ENCODE measurements at regions not wholly inside any gene's neighbourhood (a gene's known extent, or its start where the extent isn't known, plus 50 kb on each side); places are given as distances from the start of the nearest gene placed in this dataset.
"Not testable (repeated sequence)": the region's sequence is repeated elsewhere in the genome, so short reads cannot be mapped to it uniquely, and the experiment has no call there.

- DNase-seq (ENCODE audit: low read depth in 2 of 2) = no peak
Measured at GRCh38 chr4:54403700-54404453, 174.8 kb downstream of the PDGFRA start.

- DNase-seq (ENCODE audit: low read depth in 2 of 2) = not testable (repeated sequence)
Measured at GRCh38 chr4:54409270-54409817, 180.3 kb downstream of the PDGFRA start.

- no peak for DNase-seq (ENCODE audit: low read depth in 2 of 2)
Measured at GRCh38 chr4:54414545-54414944, 185.5 kb downstream of the PDGFRA start.

- DNase-seq (ENCODE audit: low read depth in 2 of 2) = no peak
Measured at GRCh38 chr4:54417476-54417875, 188.4 kb downstream of the PDGFRA start.

GRCh38 chr4:54418468-54418867, 189.4 kb downstream of the PDGFRA start:
- DNase-seq (ENCODE audit: low read depth in 2 of 2) = no peak

GRCh38 chr4:54423066-54423465, 194.0 kb downstream of the PDGFRA start:
- no peak for DNase-seq (ENCODE audit: low read depth in 2 of 2)

- no peak for DNase-seq (ENCODE audit: low read depth in 2 of 2)
Measured at GRCh38 chr4:54427826-54428225, 198.7 kb downstream of the PDGFRA start.

- no peak for DNase-seq (ENCODE audit: low read depth in 2 of 2)
Measured at GRCh38 chr4:54428940-54429339, 199.8 kb downstream of the PDGFRA start.

GRCh38 chr4:54433686-54434085, 204.6 kb downstream of the PDGFRA start:
- DNase-seq (ENCODE audit: low read depth in 2 of 2) = peak in 1 of 2 donors; percentile 38

GRCh38 chr4:54439831-54440243, 210.7 kb downstream of the PDGFRA start:
- DNase-seq (ENCODE audit: low read depth in 2 of 2) = peak in 1 of 2 donors; percentile 53

- DNase-seq (ENCODE audit: low read depth in 2 of 2) = peak in 1 of 2 donors; percentile 38
Measured at GRCh38 chr4:54440394-54441136, 211.5 kb downstream of the PDGFRA start.

- DNase-seq (ENCODE audit: low read depth in 2 of 2) = no peak
Measured at GRCh38 chr4:54445866-54446265, 211.9 kb upstream of the KIT start.

GRCh38 chr4:54446581-54446980, 211.2 kb upstream of the KIT start:
- DNase-seq (ENCODE audit: low read depth in 2 of 2) = no peak

GRCh38 chr4:54447304-54447703, 210.5 kb upstream of the KIT start:
- DNase-seq (ENCODE audit: low read depth in 2 of 2) = no peak

- no peak for DNase-seq (ENCODE audit: low read depth in 2 of 2)
Measured at GRCh38 chr4:54449999-54450398, 207.8 kb upstream of the KIT start.

GRCh38 chr4:54466960-54467359, 190.8 kb upstream of the KIT start:
- not testable (repeated sequence) for DNase-seq (ENCODE audit: low read depth in 2 of 2)

GRCh38 chr4:54473077-54473545, 184.6 kb upstream of the KIT start:
- no peak for DNase-seq (ENCODE audit: low read depth in 2 of 2)

- no peak for DNase-seq (ENCODE audit: low read depth in 2 of 2)
Measured at GRCh38 chr4:54473798-54474197, 184.0 kb upstream of the KIT start.

GRCh38 chr4:54475546-54475945, 182.2 kb upstream of the KIT start:
- no peak for DNase-seq (ENCODE audit: low read depth in 2 of 2)

GRCh38 chr4:54482529-54483200, 175.1 kb upstream of the KIT start:
- DNase-seq (ENCODE audit: low read depth in 2 of 2) = no peak

GRCh38 chr4:54484383-54484782, 173.4 kb upstream of the KIT start:
- no peak for DNase-seq (ENCODE audit: low read depth in 2 of 2)

GRCh38 chr4:54487491-54487890, 170.3 kb upstream of the KIT start:
- no peak for DNase-seq (ENCODE audit: low read depth in 2 of 2)

All from dermis microvascular lymphatic vessel endothelial cell (primary cell).